ENCODE measurements at regions not wholly inside any gene's neighbourhood (a gene's known extent, or its start where the extent isn't known, plus 50 kb on each side); places are given as distances from the start of the nearest gene placed in this dataset.
A peak's percentile ranks its signal among the peaks of the same experiment; 100 is the strongest.

- Mint-ChIP-seq H3K9me3 (ENCODE audit: unreplicated experiment) (peaks cover 8% of the 10 kb centered on the region), H3K4me1 (ENCODE audit: insufficient read depth, unreplicated experiment) (peaks cover 11% of the 10 kb centered on the region), H3K36me3 (ENCODE audit: insufficient read depth, unreplicated experiment) (no peaks in the 10 kb centered on the region), H3K4me3 (ENCODE audit: unreplicated experiment) (no peak overlapping the region), H3K27ac (ENCODE audit: low read depth, unreplicated experiment) (no peak overlapping the region), H3K27me3 (ENCODE audit: insufficient read depth, unreplicated experiment) (no peaks in the 10 kb centered on the region)
- CTCF ChIA-PET = no interaction called here
- intact Hi-C loops (cut with micrococcal nuclease) = no loop called here
- TF ChIP-seq CTCF (IDR thresholded peaks at IDR 0.05; ENCODE audit: unreplicated experiment) = no peak
- no TSS peak for BruUV-seq (replicated peaks)
- DNase-seq (ENCODE audit: unreplicated experiment) = peak; percentile 22
- POLR2A ChIA-PET = no interaction called here
These were observed 586.0 kb upstream of the AADAT start for GRCh38 chr4:170675568-170676262.

- intact Hi-C loops (cut with micrococcal nuclease) = no loop called here
- H3K36me3 Mint-ChIP-seq (ENCODE audit: insufficient read depth, unreplicated experiment) = no peaks in the 10 kb centered on the region
- no peak for TF ChIP-seq CTCF (IDR thresholded peaks at IDR 0.05; ENCODE audit: unreplicated experiment)
- no TSS peak for BruUV-seq (replicated peaks)
- H3K27me3 Mint-ChIP-seq (ENCODE audit: insufficient read depth, unreplicated experiment) = no peaks in the 10 kb centered on the region
- CTCF ChIA-PET = no interaction called here
- H3K4me3 Mint-ChIP-seq (ENCODE audit: unreplicated experiment) = no peak overlapping the region
- no peak for DNase-seq (ENCODE audit: unreplicated experiment)
- no peak overlapping the region for H3K27ac Mint-ChIP-seq (ENCODE audit: low read depth, unreplicated experiment)
- H3K9me3 Mint-ChIP-seq (ENCODE audit: unreplicated experiment) = peaks cover 8% of the 10 kb centered on the region
- POLR2A ChIA-PET = no interaction called here
- H3K4me1 Mint-ChIP-seq (ENCODE audit: insufficient read depth, unreplicated experiment) = peaks cover 11% of the 10 kb centered on the region
These were observed 584.4 kb upstream of the AADAT start for GRCh38 chr4:170674176-170674575.

- intact Hi-C loops (cut with micrococcal nuclease) = no loop called here
- Mint-ChIP-seq H3K4me1 (ENCODE audit: insufficient read depth, unreplicated experiment) (peaks cover 11% of the 10 kb centered on the region), H3K9me3 (ENCODE audit: unreplicated experiment) (no peaks in the 10 kb centered on the region), H3K36me3 (ENCODE audit: insufficient read depth, unreplicated experiment) (no peaks in the 10 kb centered on the region), H3K4me3 (ENCODE audit: unreplicated experiment) (no peak overlapping the region), H3K27ac (ENCODE audit: low read depth, unreplicated experiment) (peak overlapping the region; percentile 32), H3K27me3 (ENCODE audit: insufficient read depth, unreplicated experiment) (no peaks in the 10 kb centered on the region)
- peak; percentile 30 for DNase-seq (ENCODE audit: unreplicated experiment)
- TF ChIP-seq CTCF (IDR thresholded peaks at IDR 0.05; ENCODE audit: unreplicated experiment) = no peak
- BruUV-seq (replicated peaks) = no TSS peak
- ChIA-PET CTCF (interaction anchor here (0.9 kb wide), 1 partner anchor 97 kb away, joined by 3 read pairs; no protein-coding TSS in a partner anchor), POLR2A (no interaction called here)
These were observed 582.7 kb upstream of the AADAT start for GRCh38 chr4:170672381-170672965.

- POLR2A ChIA-PET = no interaction called here
These were observed 581.4 kb upstream of the AADAT start for GRCh38 chr4:170671171-170671570.

More at GRCh38 chr4:170671171-170671570, 581.4 kb upstream of the AADAT start:
- DNase-seq (ENCODE audit: unreplicated experiment) = no peak
- Mint-ChIP-seq H3K4me1 (ENCODE audit: insufficient read depth, unreplicated experiment) (peaks cover 11% of the 10 kb centered on the region), H3K27me3 (ENCODE audit: insufficient read depth, unreplicated experiment) (no peaks in the 10 kb centered on the region), H3K27ac (ENCODE audit: low read depth, unreplicated experiment) (no peak overlapping the region), H3K36me3 (ENCODE audit: insufficient read depth, unreplicated experiment) (no peaks in the 10 kb centered on the region), H3K4me3 (ENCODE audit: unreplicated experiment) (no peak overlapping the region), H3K9me3 (ENCODE audit: unreplicated experiment) (no peaks in the 10 kb centered on the region)
- intact Hi-C loops (cut with micrococcal nuclease) = no loop called here
- no TSS peak for BruUV-seq (replicated peaks)
- no peak for TF ChIP-seq CTCF (IDR thresholded peaks at IDR 0.05; ENCODE audit: unreplicated experiment)
- CTCF ChIA-PET = no interaction called here
